GM12878 (cell line): ENCODE measurements at regions not wholly inside any gene's neighbourhood (a gene's known extent, or its start where the extent isn't known, plus 50 kb on each side); places are given as distances from the start of the nearest gene placed in this dataset.
A peak's percentile ranks its signal among the peaks of the same experiment; 100 is the strongest.

Experiments
- ATAC-seq: fragments of 200-7000 bp; cut with Tn5 transposase; 3 replicates; pipeline ENCODE4 v1.9.1; 2020; ENCODE audit warnings: mild to moderate bottlenecking, moderate library complexity
- BruUV-seq: library from RNA; stranded (reverse); fragments of 400-500 nt; replicated peaks from 2 replicates; lab custom pipeline; 2021; lab: Mats Ljungman, UMichigan
- CTCF ChIA-PET: fragments of 300-600 bp; sonication (Branson Sonifier 250); formaldehyde crosslinking; extraction: SDS; loops from one replicate; lab custom pipeline; 2021; ENCODE audit warnings: inconsistent platforms; lab: Yijun Ruan, JAX
- POLR2A ChIA-PET: fragments of 350-600 bp; formaldehyde crosslinking; extraction: SDS; loops from one replicate; lab custom pipeline; 2021; ENCODE audit warnings: inconsistent platforms; lab: Charles Lee
- RAD21 ChIA-PET: fragments of 300-600 bp; sonication (Branson Sonifier 250); formaldehyde crosslinking; loops from one replicate; lab custom pipeline; 2023; ENCODE audit warnings: antibody characterized with exemption; ENCODE audit not compliant: unreplicated experiment; lab: Charles Lee
- SMC1A ChIA-PET: fragments of 300-600 bp; sonication (Branson Sonifier 250); formaldehyde crosslinking; loops from one replicate; lab custom pipeline; 2023; ENCODE audit not compliant: unreplicated experiment, uncharacterized antibody; lab: Charles Lee
- DNase-seq: peaks from one replicate; pipeline ENCODE4 v3.0.0-alpha.2; 2011; ENCODE audit warnings: low read depth, low spot score
- FAIRE-seq: peaks from 3 replicates; lab custom pipeline; 2011; peaks lifted over from hg19 to GRCh38; lab: Jason Lieb, UNC
- H2AFZ ChIP-seq: 2 replicates; pipeline ENCODE4 v1.6.0; 2011; ENCODE audit warnings: low read depth, low read length, control low read depth; ENCODE audit not compliant: control insufficient read depth
- H3K27ac ChIP-seq: 2 replicates; pipeline ENCODE4 v1.5.1; 2011; ENCODE audit warnings: control low read depth; ENCODE audit not compliant: control insufficient read depth, insufficient read depth
- H3K27me3 ChIP-seq, 2 experiments: replicated peaks in 1 of 2; 2 replicates each; pipeline versions ENCODE4 v1.6.0 to v1.6.1; 2011; ENCODE audit warnings: low read length in 1 of 2; ENCODE audit not compliant: control insufficient read depth in 2 of 2, insufficient read depth in 2 of 2
- H3K36me3 ChIP-seq, 2 experiments: 2 replicates each; pipeline ENCODE4 v1.5.1; 2011; ENCODE audit warnings: low read length in 1 of 2; ENCODE audit not compliant: control insufficient read depth in 2 of 2, insufficient read depth in 2 of 2
- H3K4me1 ChIP-seq: 2 replicates; pipeline ENCODE4 v1.6.1; 2011; ENCODE audit warnings: mild to moderate bottlenecking, low read length, moderate library complexity, mixed read lengths; ENCODE audit not compliant: control insufficient read depth, insufficient read depth
- H3K4me2 ChIP-seq: 2 replicates; pipeline ENCODE4 v1.6.0; 2011; ENCODE audit warnings: control low read depth; ENCODE audit not compliant: control insufficient read depth, insufficient read depth
- H3K4me3 ChIP-seq: fragments of 200-600 bp; sonication (generic); 2 replicates; pipeline ENCODE4 v1.5.1; 2016
- H3K79me2 ChIP-seq: 2 replicates; pipeline ENCODE4 v1.6.0; 2011; ENCODE audit warnings: low read length; ENCODE audit not compliant: control insufficient read depth, insufficient read depth
- H3K9ac ChIP-seq: 2 replicates; pipeline ENCODE4 v1.8.0; 2011; ENCODE audit warnings: low read length, control low read depth, mixed read lengths; ENCODE audit not compliant: control insufficient read depth, insufficient read depth
- H3K9me3 ChIP-seq: replicated peaks from 3 replicates; pipeline ENCODE4 v1.5.1; 2011; ENCODE audit warnings: mild to moderate bottlenecking, low read length; ENCODE audit not compliant: control insufficient read depth, insufficient read depth
- H4K20me1 ChIP-seq: 2 replicates; pipeline ENCODE4 v1.6.0; 2011; ENCODE audit not compliant: control insufficient read depth, insufficient read depth
- BMI1 ChIP-seq: fragments of 450-650 bp; IDR thresholded peaks from 2 replicates; pipeline ENCODE4 v1.6.1; 2016; ENCODE audit warnings: mild to moderate bottlenecking, moderate library complexity, borderline replicate concordance
- MTA3 ChIP-seq: IDR thresholded peaks from 2 replicates; pipeline ENCODE4 v1.6.1; 2012; ENCODE audit warnings: low read length, inconsistent platforms, borderline replicate concordance
- NBN ChIP-seq: fragments of 450-650 bp; IDR thresholded peaks from 2 replicates; pipeline ENCODE4 v1.6.1; 2016
- NFYA ChIP-seq: IDR thresholded peaks from 2 replicates; pipeline ENCODE4 v1.6.1; 2011; ENCODE audit warnings: low read depth, mild to moderate bottlenecking, low read length, improper control_type of control experiment, borderline replicate concordance
- SRF ChIP-seq, 2 experiments: IDR thresholded peaks; 2 replicates each; pipeline ENCODE4 v1.6.1; 2011; ENCODE audit warnings: low read depth in 2 of 2, low read length in 2 of 2, mild to moderate bottlenecking in 1 of 2, moderate library complexity in 1 of 2
- WRNIP1 ChIP-seq: IDR thresholded peaks from 2 replicates; pipeline ENCODE4 v1.6.1; 2011; ENCODE audit warnings: low read depth, low read length, improper control_type of control experiment, borderline replicate concordance
- WGBS: methylation state at CpG from one replicate; pipeline ENCODE4 v1.1.6; 2016; ENCODE audit warnings: low lambda C conversion rate; ENCODE audit not compliant: insufficient replicate concordance, insufficient coverage; ENCODE audit errors: missing lambda C conversion rate; 5-methylcytosine and 5-hydroxymethylcytosine counted together
- in situ Hi-C: fragments of 300-500 bp; cut with MboI; formaldehyde crosslinking; loops from 9 replicates; pipeline ENCODE4 v1.14.3; 2018; ENCODE audit warnings: mixed read lengths
- intact Hi-C: fragments of 100-400 bp; cut with micrococcal nuclease; formaldehyde crosslinking; loops from one replicate; pipeline ENCODE4 v1.14.2; 2022; ENCODE audit not compliant: unreplicated experiment
- TF ChIP-seq, protein P1 (sequence below): IDR thresholded peaks from 2 replicates; pipeline ENCODE4 v1.6.1; 2011; ENCODE audit warnings: borderline replicate concordance, low read depth, mild to moderate bottlenecking, moderate library complexity, low read length; ENCODE audit not compliant: insufficient read depth, poor library complexity, severe bottlenecking
- TF ChIP-seq, protein P2 (sequence below): IDR thresholded peaks from 2 replicates; pipeline ENCODE4 v1.6.1; 2011; ENCODE audit warnings: mild to moderate bottlenecking, low read depth, low read length, moderate library complexity; ENCODE audit not compliant: insufficient replicate concordance

DNA sequence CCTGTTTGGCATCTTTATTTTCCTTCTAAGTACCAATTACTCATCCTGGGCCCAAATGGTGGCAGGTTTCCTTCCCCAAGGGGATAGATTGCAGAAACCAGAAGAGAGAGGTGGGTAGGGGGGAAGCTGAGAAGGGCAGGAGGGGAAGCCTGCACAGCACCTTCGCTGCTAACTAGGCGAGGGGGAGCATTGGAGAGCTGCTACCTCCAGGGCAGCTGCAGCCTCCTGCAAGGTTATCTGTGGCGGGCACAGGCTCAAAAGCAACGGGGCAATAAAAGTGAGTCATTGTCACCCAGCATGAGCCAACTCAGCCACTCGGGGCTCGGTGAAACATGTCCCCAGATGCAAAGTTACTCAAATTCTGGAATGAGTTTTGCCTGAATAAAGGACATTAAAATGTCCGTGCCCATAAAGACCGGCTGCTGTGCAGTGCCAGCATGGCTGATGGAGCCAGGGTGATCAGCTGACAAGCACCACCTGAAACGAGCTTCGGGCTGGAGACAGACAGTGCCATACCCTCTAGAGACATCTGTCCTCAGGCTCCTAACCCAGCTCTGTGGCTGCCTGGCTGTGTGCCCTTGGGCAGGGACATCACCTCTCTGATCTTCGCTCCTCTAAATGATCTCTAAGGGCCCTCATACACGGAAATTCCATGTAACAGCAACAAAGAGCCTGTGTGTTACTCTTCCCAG is 68.1 kb upstream of the GRIN2A start:
- no TSS peak for BruUV-seq
- no peak overlapping the region for H2AFZ ChIP-seq
- no peaks in the 10 kb centered on the region for H3K27me3 ChIP-seq
- no peak overlapping the region for H3K4me3 ChIP-seq
- WGBS, result 5% methylated on average over 12 of the region's 12 CpGs
- H3K4me1 ChIP-seq, result no peaks in the 10 kb centered on the region
- H3K9me3 ChIP-seq, result no peaks in the 10 kb centered on the region
- CTCF ChIA-PET, result interaction anchor here (0.6 to 1.6 kb wide), 5 partner anchors 12 to 229 kb away, joined by 3 to 4 read pairs (median 3); no protein-coding TSS in a partner anchor
- H4K20me1 ChIP-seq, result no peaks in the 10 kb centered on the region
- no peak for DNase-seq
- no peak for TF ChIP-seq SRF (IDR thresholded peaks at IDR 0.05; ENCODE audit: low read depth in 2 of 2, low read length in 2 of 2)
- TF ChIP-seq, protein P1, sequence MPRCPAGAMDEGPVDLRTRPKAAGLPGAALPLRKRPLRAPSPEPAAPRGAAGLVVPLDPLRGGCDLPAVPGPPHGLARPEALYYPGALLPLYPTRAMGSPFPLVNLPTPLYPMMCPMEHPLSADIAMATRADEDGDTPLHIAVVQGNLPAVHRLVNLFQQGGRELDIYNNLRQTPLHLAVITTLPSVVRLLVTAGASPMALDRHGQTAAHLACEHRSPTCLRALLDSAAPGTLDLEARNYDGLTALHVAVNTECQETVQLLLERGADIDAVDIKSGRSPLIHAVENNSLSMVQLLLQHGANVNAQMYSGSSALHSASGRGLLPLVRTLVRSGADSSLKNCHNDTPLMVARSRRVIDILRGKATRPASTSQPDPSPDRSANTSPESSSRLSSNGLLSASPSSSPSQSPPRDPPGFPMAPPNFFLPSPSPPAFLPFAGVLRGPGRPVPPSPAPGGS, result peak; percentile 13
- POLR2A ChIA-PET, result no interaction called here
- H3K79me2 ChIP-seq, result no peaks in the 10 kb centered on the region
- H3K27ac ChIP-seq, result no peak overlapping the region
- peak; percentile 61 for ATAC-seq
- in situ Hi-C loops, result no loop called here
- H3K9ac ChIP-seq, result no peak overlapping the region
- RAD21 ChIA-PET, result no interaction called here
- no peak overlapping the region for H3K4me2 ChIP-seq
- FAIRE-seq, result no peak
- H3K36me3 ChIP-seq, result no peaks in the 10 kb centered on the region
- intact Hi-C loops, result no loop called here
- SMC1A ChIA-PET, result interaction anchor here (15.1 kb wide), 1 partner anchor 259 kb away, joined by 193 read pairs; no protein-coding TSS in a partner anchor

DNA sequence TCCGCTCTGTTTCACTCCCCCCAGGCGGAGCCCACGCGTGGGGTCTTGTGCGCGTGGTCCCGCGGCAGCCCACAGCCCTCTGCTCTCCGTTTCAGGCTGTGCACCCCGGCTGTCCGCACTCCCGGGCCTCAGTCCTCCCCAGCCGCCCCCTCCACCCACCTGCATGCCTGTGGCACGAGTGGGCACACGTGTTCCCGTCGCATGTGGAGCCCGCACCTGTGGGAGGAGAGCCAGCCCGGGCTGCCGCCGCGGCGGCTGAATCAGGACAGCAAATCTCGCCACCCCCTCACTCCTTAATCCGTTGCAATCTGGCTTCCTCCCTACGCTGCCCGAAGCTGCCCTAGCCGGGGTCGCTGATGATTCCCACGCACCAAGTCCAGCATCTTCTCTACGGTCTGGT is 69.9 kb upstream of the GRIN2A start:
- Histone ChIP-seq H3K9me3 (no peaks in the 10 kb centered on the region), H3K27ac (no peak overlapping the region), H3K27me3 (no peaks in the 10 kb centered on the region), H3K4me1 (peaks cover 7% of the 10 kb centered on the region), H3K79me2 (no peaks in the 10 kb centered on the region), H3K36me3 (no peaks in the 10 kb centered on the region), H2AFZ (no peak overlapping the region), H3K4me3 (no peak overlapping the region), H4K20me1 (no peaks in the 10 kb centered on the region), H3K9ac (no peak overlapping the region), H3K4me2 (no peak overlapping the region)
- POLR2A ChIA-PET, result interaction anchor here (0.6 kb wide), 1 partner anchor 341 kb away, joined by 3 read pairs; no protein-coding TSS in a partner anchor
- ATAC-seq (no peak), FAIRE-seq (no peak), DNase-seq (no peak)
- intact Hi-C loops, result no loop called here
- no peak for TF ChIP-seq BMI1
- TF ChIP-seq, protein P2, sequence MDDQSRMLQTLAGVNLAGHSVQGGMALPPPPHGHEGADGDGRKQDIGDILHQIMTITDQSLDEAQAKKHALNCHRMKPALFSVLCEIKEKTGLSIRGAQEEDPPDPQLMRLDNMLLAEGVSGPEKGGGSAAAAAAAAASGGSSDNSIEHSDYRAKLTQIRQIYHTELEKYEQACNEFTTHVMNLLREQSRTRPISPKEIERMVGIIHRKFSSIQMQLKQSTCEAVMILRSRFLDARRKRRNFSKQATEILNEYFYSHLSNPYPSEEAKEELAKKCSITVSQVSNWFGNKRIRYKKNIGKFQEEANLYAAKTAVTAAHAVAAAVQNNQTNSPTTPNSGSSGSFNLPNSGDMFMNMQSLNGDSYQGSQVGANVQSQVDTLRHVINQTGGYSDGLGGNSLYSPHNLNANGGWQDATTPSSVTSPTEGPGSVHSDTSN, result no peak
- no peak for TF ChIP-seq MTA3
- TF ChIP-seq NFYA, result no peak
- TF ChIP-seq NBN, result no peak
- no peak for TF ChIP-seq WRNIP1
- CTCF ChIA-PET, result interaction anchor here (1.3 kb wide), 1 partner anchor 262 kb away, joined by 4 read pairs; no protein-coding TSS in a partner anchor
- RAD21 ChIA-PET, result interaction anchor here (0.7 to 1.2 kb wide), 2 partner anchors 199 to 257 kb away, joined by 3 to 4 read pairs; no protein-coding TSS in a partner anchor
- in situ Hi-C loops, result no loop called here
- WGBS, result 83% methylated on average over 23 of the region's 31 CpGs
- BruUV-seq, result no TSS peak
- SMC1A ChIA-PET, result interaction anchor here (15.1 kb wide), 1 partner anchor 257 kb away, joined by 193 read pairs; no protein-coding TSS in a partner anchor
